ENCODE measurements at regions not wholly inside any gene's neighbourhood (a gene's known extent, or its start where the extent isn't known, plus 50 kb on each side); places are given as distances from the start of the nearest gene placed in this dataset.

GRCh38 chr5:173530547-173530946 is 85.9 kb downstream of the BOD1 start:
- TF ChIP-seq CTCF (IDR thresholded peaks at IDR 0.05): no peak
- no peak for TF ChIP-seq POLR2A (IDR thresholded peaks at IDR 0.05)

Measured in lower leg skin (tissue), 3 donors.